Cardiac fibroblast (primary cell): ENCODE measurements at regions not wholly inside any gene's neighbourhood (a gene's known extent, or its start where the extent isn't known, plus 50 kb on each side); places are given as distances from the start of the nearest gene placed in this dataset.
"Not testable (repeated sequence)": the region's sequence is repeated elsewhere in the genome, so short reads cannot be mapped to it uniquely, and the experiment has no call there.

Source experiments
- DNase-seq, 2 donors: peaks; one replicate each; pipeline versions ENCODE4 v3.0.0 to v3.0.0-alpha.2; 2010; ENCODE audit warnings: low read depth in 2 of 2
- H3K4me3 ChIP-seq, 2 donors: replicated peaks in 1 of 2; 1 replicate in 1 of 2; 2 replicates in 1 of 2; pipeline ENCODE4 v1.5.1; 2011; ENCODE audit warnings: low read depth in 2 of 2, low read length in 2 of 2, mild to moderate bottlenecking in 2 of 2, moderate library complexity in 1 of 2
- TF ChIP-seq, protein P1 (sequence below): IDR thresholded peaks from one replicate; pipeline ENCODE4 v1.5.1; 2011; ENCODE audit warnings: low read depth, mild to moderate bottlenecking, low read length, inconsistent platforms

DNA sequence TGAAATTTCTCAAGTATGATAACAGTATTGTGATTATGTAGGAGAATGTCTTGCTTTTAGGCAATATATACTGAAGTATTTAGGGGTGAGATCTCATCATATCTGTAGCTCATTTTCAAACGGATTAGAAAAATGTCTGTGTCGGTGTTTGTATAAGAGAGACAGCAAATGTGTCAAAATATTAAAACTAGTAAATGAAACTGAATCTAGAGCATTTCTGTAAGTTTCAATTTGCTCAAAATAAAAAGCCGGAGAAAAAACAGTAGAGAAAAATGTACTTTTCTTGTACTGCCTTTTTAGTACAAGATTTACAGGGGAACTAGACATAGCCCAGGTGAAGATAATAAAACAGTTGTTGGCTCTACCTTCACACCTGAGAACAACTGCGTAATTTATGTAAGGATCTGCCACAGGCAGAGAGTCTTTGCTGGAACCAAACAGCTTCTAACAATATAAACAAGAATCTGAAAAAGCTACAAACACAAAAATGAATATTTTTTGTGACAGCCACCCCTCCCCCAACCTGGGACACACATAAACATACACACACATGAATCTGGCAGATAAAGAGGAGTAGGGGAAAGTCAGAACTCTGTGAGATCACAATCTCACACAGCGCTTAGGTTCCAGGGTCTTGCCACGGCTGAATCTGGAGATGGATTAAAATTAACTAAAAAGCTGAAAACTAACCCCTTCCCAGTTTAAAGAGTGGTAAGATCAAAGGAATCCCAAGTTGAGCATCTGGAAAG, 153.3 kb downstream of the AVL9 start:
- H3K4me3 ChIP-seq, result no peak overlapping the region
- TF ChIP-seq, protein P1, sequence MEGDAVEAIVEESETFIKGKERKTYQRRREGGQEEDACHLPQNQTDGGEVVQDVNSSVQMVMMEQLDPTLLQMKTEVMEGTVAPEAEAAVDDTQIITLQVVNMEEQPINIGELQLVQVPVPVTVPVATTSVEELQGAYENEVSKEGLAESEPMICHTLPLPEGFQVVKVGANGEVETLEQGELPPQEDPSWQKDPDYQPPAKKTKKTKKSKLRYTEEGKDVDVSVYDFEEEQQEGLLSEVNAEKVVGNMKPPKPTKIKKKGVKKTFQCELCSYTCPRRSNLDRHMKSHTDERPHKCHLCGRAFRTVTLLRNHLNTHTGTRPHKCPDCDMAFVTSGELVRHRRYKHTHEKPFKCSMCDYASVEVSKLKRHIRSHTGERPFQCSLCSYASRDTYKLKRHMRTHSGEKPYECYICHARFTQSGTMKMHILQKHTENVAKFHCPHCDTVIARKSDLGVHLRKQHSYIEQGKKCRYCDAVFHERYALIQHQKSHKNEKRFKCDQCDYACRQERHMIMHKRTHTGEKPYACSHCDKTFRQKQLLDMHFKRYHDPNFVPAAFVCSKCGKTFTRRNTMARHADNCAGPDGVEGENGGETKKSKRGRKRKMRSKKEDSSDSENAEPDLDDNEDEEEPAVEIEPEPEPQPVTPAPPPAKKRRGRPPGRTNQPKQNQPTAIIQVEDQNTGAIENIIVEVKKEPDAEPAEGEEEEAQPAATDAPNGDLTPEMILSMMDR, result no peak
- no peak for DNase-seq

DNA sequence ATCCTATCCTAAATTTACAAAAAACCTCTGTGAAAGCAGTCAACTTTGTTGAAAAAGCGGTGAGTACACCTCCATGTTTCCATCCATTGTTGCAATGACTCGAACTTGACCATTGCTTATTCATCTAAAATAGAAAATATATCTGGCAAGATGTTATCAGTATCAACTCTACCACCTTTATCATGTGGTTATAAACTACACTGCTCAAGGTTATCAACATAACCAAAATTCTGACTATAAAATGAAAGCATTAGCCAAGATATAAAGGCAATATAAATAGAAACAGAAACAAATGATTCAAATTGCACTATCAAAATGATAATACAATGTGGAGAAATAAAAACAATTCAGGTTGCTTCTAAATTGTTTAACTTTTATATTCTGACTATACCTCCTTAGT, 150.0 kb downstream of the AVL9 start:
- DNase-seq, result not testable (repeated sequence)

DNA sequence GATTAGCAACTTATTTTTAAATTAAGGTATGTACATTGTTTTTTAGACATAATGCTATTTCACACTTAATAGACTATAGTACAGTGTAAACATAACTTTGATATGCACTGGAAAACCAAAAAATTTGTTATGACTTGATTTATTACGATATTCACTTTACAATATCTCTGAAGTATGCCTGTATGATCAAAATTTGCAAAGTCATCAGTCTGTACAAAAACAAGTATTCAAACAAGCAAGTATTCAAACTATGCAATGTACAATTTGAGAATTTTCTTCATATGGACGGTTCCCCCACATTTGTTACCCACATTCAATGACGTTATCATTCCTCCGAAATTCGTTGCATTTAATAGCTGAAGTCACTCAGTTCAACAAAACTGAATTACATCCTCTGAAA, 147.9 kb downstream of the AVL9 start:
- TF ChIP-seq, protein P1, result no peak
- no peak overlapping the region for H3K4me3 ChIP-seq
- no peak for DNase-seq

More for the DNA sequence above, 150.0 kb downstream of the AVL9 start:
- H3K4me3 ChIP-seq, result not testable (repeated sequence)

DNA sequence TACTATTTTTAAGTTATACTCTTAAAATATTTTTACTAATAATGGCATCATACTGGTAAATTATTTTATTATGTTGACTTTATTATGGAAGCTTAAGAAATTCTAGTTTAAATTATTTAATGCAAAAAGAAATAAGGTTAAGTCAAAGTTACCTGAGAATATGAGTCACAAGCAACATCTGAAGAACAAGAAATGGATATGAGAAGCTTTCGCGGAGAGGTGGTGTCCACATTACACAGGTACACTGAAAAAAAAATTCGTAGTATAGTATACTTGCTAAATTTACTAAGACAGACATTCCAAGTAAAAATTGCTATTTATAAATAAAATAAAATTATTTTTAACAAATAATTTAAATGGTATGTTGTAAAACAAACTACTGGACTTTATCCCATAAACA, 143.8 kb downstream of the AVL9 start:
- TF ChIP-seq, protein P1, result no peak
- DNase-seq, result no peak
- no peak overlapping the region for H3K4me3 ChIP-seq

DNA sequence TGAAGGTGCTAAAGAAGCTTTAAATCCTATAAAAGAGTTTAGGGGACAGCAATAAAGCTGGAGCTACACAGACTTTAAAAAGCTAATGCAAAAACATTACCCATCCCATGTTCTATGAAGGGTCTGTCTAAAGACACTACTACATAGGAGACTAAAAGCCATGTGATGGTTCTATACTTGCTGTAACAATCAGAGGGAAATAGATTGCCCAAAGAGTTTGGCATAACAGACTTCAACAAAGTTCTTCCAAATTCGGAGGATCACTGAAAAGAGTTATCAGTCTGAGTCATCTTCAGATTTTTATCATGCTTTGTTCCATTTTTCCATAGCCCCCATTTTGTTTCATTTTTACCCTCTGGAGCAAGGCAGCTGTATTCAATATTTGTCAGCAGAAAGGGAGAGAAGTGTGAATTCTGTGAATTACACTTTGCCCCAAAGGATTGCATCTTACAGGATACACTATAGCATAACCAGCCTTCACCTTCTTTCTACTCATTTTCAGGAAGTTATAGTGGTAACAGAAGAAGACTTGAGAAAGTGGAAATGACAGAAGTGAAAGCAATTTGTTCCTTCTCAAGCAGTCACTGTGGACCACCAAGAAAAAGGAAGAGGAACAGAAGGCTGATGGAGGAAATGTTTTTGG, 143.3 kb downstream of the AVL9 start:
- DNase-seq, result not testable (repeated sequence)

More for the DNA sequence above, 143.3 kb downstream of the AVL9 start:
- H3K4me3 ChIP-seq, result not testable (repeated sequence)
